Testis (tissue), 2 donors: ENCODE measurements at regions not wholly inside any gene's neighbourhood (a gene's known extent, or its start where the extent isn't known, plus 50 kb on each side); places are given as distances from the start of the nearest gene placed in this dataset.

ENCODE experiments used
- DNase-seq: peaks from one replicate; pipeline ENCODE4 v3.0.0-alpha.2; 2019
- H3K27ac ChIP-seq, 2 donors: fragments of 200-600 bp; sonication (generic); one replicate each; pipeline ENCODE4 v1.5.1; 2019
- H3K27me3 ChIP-seq: fragments of 200-600 bp; sonication (generic); one replicate; pipeline ENCODE4 v1.5.1; 2019
- H3K36me3 ChIP-seq: fragments of 200-600 bp; sonication (generic); one replicate; pipeline ENCODE4 v1.5.1; 2017; ENCODE audit warnings: low read depth; ENCODE audit errors: missing control alignments
- H3K4me1 ChIP-seq: fragments of 200-600 bp; sonication (generic); one replicate; pipeline ENCODE4 v1.5.1; 2019
- H3K4me3 ChIP-seq, 2 donors: fragments of 200-600 bp; sonication (generic); one replicate each; pipeline ENCODE4 v1.5.1; 2017 to 2019
- H3K9me3 ChIP-seq: fragments of 200-600 bp; sonication (generic); one replicate; pipeline ENCODE4 v1.5.1; 2017
- CTCF ChIP-seq, 3 experiments: fragments of 450-650 bp in 2 of 3; fragments of 200-600 bp in 1 of 3; sonication (generic) in 1 of 3; IDR thresholded peaks; one replicate each; pipeline ENCODE4 v1.5.1; 2016 to 2019; ENCODE audit warnings: antibody characterized with exemption in 3 of 3, mild to moderate bottlenecking in 2 of 3, moderate library complexity in 1 of 3
- POLR2A ChIP-seq: fragments of 450-650 bp; IDR thresholded peaks from one replicate; pipeline ENCODE4 v1.6.1; 2017; ENCODE audit warnings: antibody characterized with exemption, mild to moderate bottlenecking, moderate library complexity
- WGBS, 2 donors: methylation state at CpG; one replicate each; pipeline ENCODE4 v1.1.5; 2018; 5-methylcytosine and 5-hydroxymethylcytosine counted together
- intact Hi-C: fragments of 100-400 bp; cut with DNase I; formaldehyde crosslinking; loops from one replicate; pipeline ENCODE4 v1.15.1; 2023; ENCODE audit warnings: low total_unique reads

- intact Hi-C loops, result no loop called here
- no peak overlapping the region for H3K27ac ChIP-seq
- no peak overlapping the region for H3K4me3 ChIP-seq
- no peaks in the 10 kb centered on the region for H3K9me3 ChIP-seq
- H3K27me3 ChIP-seq, result no peaks in the 10 kb centered on the region
- H3K36me3 ChIP-seq, result no peaks in the 10 kb centered on the region
- TF ChIP-seq POLR2A (no peak), CTCF (IDR thresholded peaks at IDR 0.05) (no peak)
- H3K4me1 ChIP-seq, result no peaks in the 10 kb centered on the region
- DNase-seq, result no peak
- WGBS, 2 donors, result 54 to 57% methylated on average over 1 of the region's 1 CpG
Observed at GRCh38 chr4:66059136-66059535, 388.8 kb upstream of the EPHA5 start.

DNA sequence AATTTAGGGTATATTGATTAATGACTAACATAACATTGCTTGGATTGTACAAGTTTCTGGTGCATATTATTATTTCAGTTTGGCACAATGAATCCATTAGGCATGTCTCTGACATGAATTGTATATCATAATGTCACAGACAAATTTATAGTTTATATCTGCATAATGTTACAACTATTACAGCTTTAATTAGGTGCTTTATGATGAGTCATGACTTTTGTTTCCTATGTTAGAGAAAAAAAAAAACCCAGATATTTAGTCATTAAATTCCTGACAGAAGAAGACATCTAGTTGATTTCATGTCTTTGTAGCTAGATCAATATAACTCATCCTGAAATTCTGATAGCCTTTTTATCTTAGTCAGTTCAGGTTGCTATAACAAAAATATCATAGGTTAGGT lies 385.7 kb upstream of the EPHA5 start:
- Histone ChIP-seq H3K27me3 (no peaks in the 10 kb centered on the region), H3K27ac (no peak overlapping the region), H3K4me1 (no peaks in the 10 kb centered on the region), H3K4me3 (no peak overlapping the region), H3K36me3 (no peaks in the 10 kb centered on the region), H3K9me3 (no peaks in the 10 kb centered on the region)
- TF ChIP-seq CTCF (IDR thresholded peaks at IDR 0.05) (no peak), POLR2A (no peak)
- intact Hi-C loops, result no loop called here
- DNase-seq, result no peak

DNA sequence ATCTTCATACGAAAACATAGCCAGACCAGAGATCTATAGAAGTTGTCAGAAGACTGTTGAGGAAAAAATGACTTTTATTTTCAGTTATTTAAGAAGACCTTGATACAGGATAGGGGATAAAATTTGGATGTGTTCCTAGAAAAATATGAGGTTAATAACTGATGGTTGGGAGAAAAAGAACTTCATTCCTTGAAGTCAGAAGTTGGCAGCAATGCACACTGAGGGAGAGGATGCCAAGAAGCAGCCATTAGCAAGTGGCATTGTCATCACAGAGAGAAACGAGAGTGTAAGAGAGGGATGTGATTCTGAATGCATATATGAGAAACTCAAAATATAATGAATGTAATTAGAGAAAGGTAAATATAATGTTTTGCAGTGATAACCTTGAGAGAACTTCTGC lies 382.1 kb upstream of the EPHA5 start:
- no peak for DNase-seq
- Histone ChIP-seq H3K27me3 (no peaks in the 10 kb centered on the region), H3K9me3 (no peaks in the 10 kb centered on the region), H3K4me3 (no peak overlapping the region), H3K27ac (no peak overlapping the region), H3K4me1 (no peaks in the 10 kb centered on the region), H3K36me3 (no peaks in the 10 kb centered on the region)
- intact Hi-C loops, result no loop called here
- WGBS, 2 donors, result 50 to 65% methylated on average over 2 of the region's 2 CpGs
- TF ChIP-seq CTCF (IDR thresholded peaks at IDR 0.05), result no peak
- TF ChIP-seq POLR2A, result no peak

DNA sequence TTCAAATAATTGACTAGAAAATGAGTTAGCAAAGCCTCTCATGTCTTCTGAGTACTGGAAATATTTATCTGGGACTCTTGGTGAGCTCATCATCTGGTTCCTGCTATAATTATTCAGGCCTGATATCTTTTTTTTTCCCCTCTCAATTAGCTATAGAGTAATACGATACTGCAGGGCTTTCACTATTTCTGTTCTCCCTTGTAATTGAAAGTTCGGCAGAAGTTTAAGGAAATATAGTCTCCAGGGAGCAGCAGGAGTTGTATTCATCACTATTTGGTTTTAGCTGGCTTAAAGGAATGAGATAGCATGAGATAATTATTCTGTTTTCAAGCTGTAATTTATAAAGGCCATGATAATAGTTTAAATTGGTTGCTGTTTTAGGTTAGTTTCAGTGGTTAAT lies 378.6 kb upstream of the EPHA5 start:
- TF ChIP-seq CTCF (IDR thresholded peaks at IDR 0.05), result no peak
- no peak for TF ChIP-seq POLR2A
- no peak overlapping the region for H3K27ac ChIP-seq
- intact Hi-C loops, result no loop called here
- H3K4me3 ChIP-seq, result no peak overlapping the region
- no peak for DNase-seq
- no peaks in the 10 kb centered on the region for H3K4me1 ChIP-seq
- H3K36me3 ChIP-seq, result no peaks in the 10 kb centered on the region
- no peaks in the 10 kb centered on the region for H3K27me3 ChIP-seq
- no peaks in the 10 kb centered on the region for H3K9me3 ChIP-seq
- WGBS, 2 donors, result 20 to 43% methylated on average over 2 of the region's 2 CpGs

DNA sequence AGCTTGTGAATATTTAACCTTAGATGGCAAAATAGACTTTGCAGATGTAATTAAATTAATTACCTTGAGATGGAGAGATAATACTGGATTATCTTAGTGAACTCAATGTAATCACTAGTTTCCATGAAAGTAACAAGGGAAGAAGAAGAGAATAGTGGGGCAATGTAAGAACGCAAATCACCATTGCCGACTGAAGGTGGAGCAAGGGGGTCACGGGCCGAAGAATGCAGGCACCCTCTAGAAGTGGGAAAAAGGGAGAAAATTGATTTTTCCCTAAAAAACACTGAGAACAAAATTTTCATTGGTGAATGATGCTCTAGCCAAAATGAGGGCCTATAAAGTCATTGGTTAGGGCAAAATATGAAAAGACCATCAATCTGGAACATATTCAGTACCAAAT lies 375.6 kb upstream of the EPHA5 start:
- intact Hi-C loops, result no loop called here
- Histone ChIP-seq H3K4me3 (no peak overlapping the region), H3K27me3 (no peaks in the 10 kb centered on the region), H3K27ac (no peak overlapping the region), H3K4me1 (no peaks in the 10 kb centered on the region), H3K36me3 (no peaks in the 10 kb centered on the region), H3K9me3 (no peaks in the 10 kb centered on the region)
- TF ChIP-seq POLR2A, result no peak
- TF ChIP-seq CTCF (IDR thresholded peaks at IDR 0.05), result no peak
- 83 to 86% methylated on average over 4 of the region's 4 CpGs for WGBS, 2 donors
- no peak for DNase-seq
